GM23338 (cell line): ENCODE measurements at regions not wholly inside any gene's neighbourhood (a gene's known extent, or its start where the extent isn't known, plus 50 kb on each side); places are given as distances from the start of the nearest gene placed in this dataset.

ENCODE experiments used
- CTCF ChIP-seq, 2 experiments: fragments of 200-600 bp in 1 of 2; sonication (generic) in 1 of 2; conservative IDR thresholded peaks; 2 replicates each; pipeline versions ENCODE4 v1.5.1 to v1.6.1; 2016 to 2017; ENCODE audit warnings: antibody characterized with exemption in 2 of 2, low read depth in 2 of 2, mild to moderate bottlenecking in 2 of 2, moderate library complexity in 1 of 2
- EZH2 ChIP-seq: fragments of 200-600 bp; sonication (generic); IDR thresholded peaks from one replicate; pipeline ENCODE4 v1.8.0; 2017; ENCODE audit warnings: antibody characterized with exemption, mild to moderate bottlenecking, low read depth; ENCODE audit not compliant: unreplicated experiment
- EZH2phosphoT487 ChIP-seq: fragments of 200-600 bp; sonication (generic); IDR thresholded peaks from one replicate; pipeline ENCODE4 v1.8.1; 2018; ENCODE audit warnings: antibody characterized with exemption; ENCODE audit not compliant: unreplicated experiment
- REST ChIP-seq: IDR thresholded peaks from one replicate; pipeline ENCODE4 v1.6.1; 2018; ENCODE audit warnings: antibody characterized with exemption; ENCODE audit not compliant: unreplicated experiment
- STAT1 ChIP-seq: IDR thresholded peaks from one replicate; pipeline ENCODE4 v1.6.1; 2016; ENCODE audit warnings: antibody characterized with exemption; ENCODE audit not compliant: unreplicated experiment

- no peak for TF ChIP-seq REST
- no peak for TF ChIP-seq CTCF (conservative IDR thresholded peaks at IDR 0.05; ENCODE audit: low read depth in 2 of 2)
- no peak for TF ChIP-seq STAT1
- TF ChIP-seq EZH2 = no peak
- no peak for TF ChIP-seq EZH2phosphoT487
Measured at GRCh38 chr3:79954756-79955155, 187.0 kb upstream of the ROBO1 start.
